ENCODE measurements at regions not wholly inside any gene's neighbourhood (a gene's known extent, or its start where the extent isn't known, plus 50 kb on each side); places are given as distances from the start of the nearest gene placed in this dataset.

DNA sequence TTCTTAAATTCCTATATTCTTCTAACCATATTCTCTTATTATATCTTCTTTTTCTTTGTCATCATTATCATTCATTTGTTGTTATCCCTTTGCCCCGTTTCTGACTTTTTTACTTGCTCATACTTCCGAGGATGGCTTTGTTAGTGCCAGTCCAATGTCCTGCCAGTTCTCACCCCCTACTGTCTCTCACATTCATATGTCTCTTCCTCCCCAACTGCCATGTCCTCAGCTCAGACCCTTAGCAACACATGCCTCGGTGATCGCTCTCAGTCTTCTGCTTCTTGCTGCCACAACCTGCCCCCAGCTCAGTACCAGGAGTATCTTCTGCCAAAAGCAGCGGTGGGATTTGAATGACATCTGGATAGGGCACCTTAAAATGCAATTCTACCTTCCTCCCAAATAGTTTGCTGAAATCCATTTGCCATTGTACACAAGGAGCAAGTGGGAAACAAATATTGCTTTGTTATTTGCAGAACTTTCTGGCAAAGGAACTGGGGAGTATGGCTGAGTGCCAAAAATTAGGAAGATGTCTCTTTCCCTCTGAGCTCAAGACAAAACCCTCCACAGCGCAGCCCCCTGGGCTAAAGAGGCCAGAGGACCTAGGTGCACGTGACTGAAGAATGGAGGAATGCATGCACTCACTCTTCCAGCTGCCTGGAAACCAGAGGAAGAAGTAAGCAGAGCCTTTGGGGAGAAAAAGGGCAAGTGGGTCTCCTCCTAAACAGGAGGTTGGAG, 57.7 kb upstream of the CTNNB1 start:
- no peak overlapping the region for H3K4me3 ChIP-seq
- H3K27me3 ChIP-seq: no peaks in the 10 kb centered on the region
- intact Hi-C loops (cut with DNase I): no loop called here
- H3K9me3 ChIP-seq: peaks cover 0 to 5% (median 2%) of the 10 kb centered on the region in 4 donors
- no peak overlapping the region for H3K27ac ChIP-seq (replicated peaks in 1 of 4)
- no peaks in the 10 kb centered on the region for H3K36me3 ChIP-seq
- no peaks in the 10 kb centered on the region for H3K4me1 ChIP-seq
- TF ChIP-seq, protein P1, sequence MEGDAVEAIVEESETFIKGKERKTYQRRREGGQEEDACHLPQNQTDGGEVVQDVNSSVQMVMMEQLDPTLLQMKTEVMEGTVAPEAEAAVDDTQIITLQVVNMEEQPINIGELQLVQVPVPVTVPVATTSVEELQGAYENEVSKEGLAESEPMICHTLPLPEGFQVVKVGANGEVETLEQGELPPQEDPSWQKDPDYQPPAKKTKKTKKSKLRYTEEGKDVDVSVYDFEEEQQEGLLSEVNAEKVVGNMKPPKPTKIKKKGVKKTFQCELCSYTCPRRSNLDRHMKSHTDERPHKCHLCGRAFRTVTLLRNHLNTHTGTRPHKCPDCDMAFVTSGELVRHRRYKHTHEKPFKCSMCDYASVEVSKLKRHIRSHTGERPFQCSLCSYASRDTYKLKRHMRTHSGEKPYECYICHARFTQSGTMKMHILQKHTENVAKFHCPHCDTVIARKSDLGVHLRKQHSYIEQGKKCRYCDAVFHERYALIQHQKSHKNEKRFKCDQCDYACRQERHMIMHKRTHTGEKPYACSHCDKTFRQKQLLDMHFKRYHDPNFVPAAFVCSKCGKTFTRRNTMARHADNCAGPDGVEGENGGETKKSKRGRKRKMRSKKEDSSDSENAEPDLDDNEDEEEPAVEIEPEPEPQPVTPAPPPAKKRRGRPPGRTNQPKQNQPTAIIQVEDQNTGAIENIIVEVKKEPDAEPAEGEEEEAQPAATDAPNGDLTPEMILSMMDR (IDR thresholded peaks at IDR 0.05): no peak
- no peak for TF ChIP-seq EP300 (IDR thresholded peaks at IDR 0.05)
- no peak for TF ChIP-seq POLR2AphosphoS5 (IDR thresholded peaks at IDR 0.05)
- TF ChIP-seq POLR2A (IDR thresholded peaks at IDR 0.05; ENCODE audit: low read depth): no peak
- 82% methylated on average over 7 of the region's 7 CpGs for WGBS
- no peak for DNase-seq (ENCODE audit: extremely low spot score)

- Histone ChIP-seq H3K4me3 (no peak overlapping the region), H3K36me3 (no peaks in the 10 kb centered on the region), H3K27me3 (no peaks in the 10 kb centered on the region), H3K27ac (replicated peaks in 1 of 4) (no peak overlapping the region), H3K9me3 (peaks cover 0 to 5% (median 2%) of the 10 kb centered on the region in 4 donors), H3K4me1 (no peaks in the 10 kb centered on the region)
- 67% methylated on average over 3 of the region's 3 CpGs for WGBS
- intact Hi-C loops (cut with DNase I): no loop called here
- DNase-seq (ENCODE audit: extremely low spot score): no peak
- TF ChIP-seq, protein P1 (IDR thresholded peaks at IDR 0.05): no peak
- no peak for TF ChIP-seq POLR2A (IDR thresholded peaks at IDR 0.05; ENCODE audit: low read depth)
These were observed 55.8 kb upstream of the CTNNB1 start for GRCh38 chr3:41143421-41144031.

GRCh38 chr3:41144631-41145030, 54.7 kb upstream of the CTNNB1 start:
- H3K9me3 ChIP-seq: peaks cover 0 to 5% (median 2%) of the 10 kb centered on the region in 4 donors
- no peaks in the 10 kb centered on the region for H3K36me3 ChIP-seq
- H3K27ac ChIP-seq (replicated peaks in 1 of 4): no peak overlapping the region
- no peak for DNase-seq (ENCODE audit: extremely low spot score)
- TF ChIP-seq POLR2A (IDR thresholded peaks at IDR 0.05; ENCODE audit: low read depth): no peak
- intact Hi-C loops (cut with DNase I): no loop called here
- no peaks in the 10 kb centered on the region for H3K4me1 ChIP-seq
- WGBS: 71% methylated on average over 1 of the region's 1 CpG
- no peak overlapping the region for H3K4me3 ChIP-seq
- no peaks in the 10 kb centered on the region for H3K27me3 ChIP-seq

GRCh38 chr3:41148478-41148877, 50.8 kb upstream of the CTNNB1 start:
- Histone ChIP-seq H3K4me1 (no peaks in the 10 kb centered on the region), H3K27me3 (no peaks in the 10 kb centered on the region), H3K27ac (replicated peaks in 1 of 4) (no peak overlapping the region), H3K4me3 (no peak overlapping the region), H3K36me3 (no peaks in the 10 kb centered on the region), H3K9me3 (peaks cover 0 to 5% (median 2%) of the 10 kb centered on the region in 4 donors)
- no peak for DNase-seq (ENCODE audit: extremely low spot score)
- TF ChIP-seq POLR2AphosphoS5 (IDR thresholded peaks at IDR 0.05): no peak
- 71% methylated on average over 2 of the region's 2 CpGs for WGBS
- intact Hi-C loops (cut with DNase I): no loop called here

GRCh38 chr3:41148901-41149300, 50.4 kb upstream of the CTNNB1 start:
- intact Hi-C loops (cut with DNase I): no loop called here
- 75% methylated on average over 4 of the region's 4 CpGs for WGBS
- Histone ChIP-seq H3K9me3 (peaks cover 0 to 5% (median 2%) of the 10 kb centered on the region in 4 donors), H3K4me3 (no peak overlapping the region), H3K27ac (replicated peaks in 1 of 4) (no peak overlapping the region), H3K27me3 (no peaks in the 10 kb centered on the region), H3K4me1 (no peaks in the 10 kb centered on the region), H3K36me3 (no peaks in the 10 kb centered on the region)
- DNase-seq (ENCODE audit: extremely low spot score): no peak
- TF ChIP-seq EP300 (IDR thresholded peaks at IDR 0.05) (no peak), POLR2A (IDR thresholded peaks at IDR 0.05; ENCODE audit: low read depth) (no peak), POLR2AphosphoS5 (IDR thresholded peaks at IDR 0.05) (no peak)
- TF ChIP-seq, protein P1 (IDR thresholded peaks at IDR 0.05): no peak

Small RNAs in the stretch of these regions (small RNA-seq; reads per million reads assigned to genes)
- gene AC099560.2 (0 reads per million in 3 donors), gene HMGN2P24 (0 reads per million in 3 donors)
